ENCODE measurements at regions not wholly inside any gene's neighbourhood (a gene's known extent, or its start where the extent isn't known, plus 50 kb on each side); places are given as distances from the start of the nearest gene placed in this dataset.

DNA sequence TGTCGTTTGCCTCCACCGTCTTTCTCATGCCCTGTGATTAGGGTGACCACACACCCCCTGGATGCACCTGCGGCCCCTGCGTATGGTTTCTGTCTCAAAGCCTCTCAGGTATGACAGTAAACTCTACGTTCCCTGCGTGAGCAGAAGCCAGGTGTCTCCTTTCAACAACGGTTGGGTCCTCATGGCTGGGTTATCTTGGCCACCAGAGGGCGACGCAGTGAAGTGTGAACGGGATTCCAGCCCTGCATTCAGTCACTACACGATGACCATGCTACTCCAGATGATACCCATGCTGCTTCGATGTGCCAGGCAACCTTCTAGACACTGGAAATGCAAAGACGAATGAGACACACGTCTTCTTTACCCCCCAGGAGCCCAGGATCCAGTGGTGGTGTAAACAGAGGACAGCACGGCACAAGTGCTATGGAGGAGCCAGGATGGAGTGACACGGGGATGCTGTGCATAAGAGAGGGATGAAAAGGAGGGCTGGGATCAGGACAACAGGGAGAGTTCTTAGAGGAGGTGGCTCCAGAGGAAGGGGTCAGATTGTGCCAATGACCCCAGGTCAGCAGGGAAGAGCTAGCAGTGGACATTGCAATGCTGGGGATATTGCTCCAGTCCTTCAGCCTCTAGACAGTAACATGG is 228.1 kb upstream of the PFKP start:
- TF ChIP-seq POLR2A (IDR thresholded peaks at IDR 0.05): no peak
- TF ChIP-seq, protein P1, sequence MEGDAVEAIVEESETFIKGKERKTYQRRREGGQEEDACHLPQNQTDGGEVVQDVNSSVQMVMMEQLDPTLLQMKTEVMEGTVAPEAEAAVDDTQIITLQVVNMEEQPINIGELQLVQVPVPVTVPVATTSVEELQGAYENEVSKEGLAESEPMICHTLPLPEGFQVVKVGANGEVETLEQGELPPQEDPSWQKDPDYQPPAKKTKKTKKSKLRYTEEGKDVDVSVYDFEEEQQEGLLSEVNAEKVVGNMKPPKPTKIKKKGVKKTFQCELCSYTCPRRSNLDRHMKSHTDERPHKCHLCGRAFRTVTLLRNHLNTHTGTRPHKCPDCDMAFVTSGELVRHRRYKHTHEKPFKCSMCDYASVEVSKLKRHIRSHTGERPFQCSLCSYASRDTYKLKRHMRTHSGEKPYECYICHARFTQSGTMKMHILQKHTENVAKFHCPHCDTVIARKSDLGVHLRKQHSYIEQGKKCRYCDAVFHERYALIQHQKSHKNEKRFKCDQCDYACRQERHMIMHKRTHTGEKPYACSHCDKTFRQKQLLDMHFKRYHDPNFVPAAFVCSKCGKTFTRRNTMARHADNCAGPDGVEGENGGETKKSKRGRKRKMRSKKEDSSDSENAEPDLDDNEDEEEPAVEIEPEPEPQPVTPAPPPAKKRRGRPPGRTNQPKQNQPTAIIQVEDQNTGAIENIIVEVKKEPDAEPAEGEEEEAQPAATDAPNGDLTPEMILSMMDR (IDR thresholded peaks at IDR 0.05): peak; percentile 16 to 48 (median 46)

Measured in right lobe of liver (tissue), 4 donors.